ENCODE measurements at regions not wholly inside any gene's neighbourhood (a gene's known extent, or its start where the extent isn't known, plus 50 kb on each side); places are given as distances from the start of the nearest gene placed in this dataset.
"Not testable (repeated sequence)": the region's sequence is repeated elsewhere in the genome, so short reads cannot be mapped to it uniquely, and the experiment has no call there.

DNA sequence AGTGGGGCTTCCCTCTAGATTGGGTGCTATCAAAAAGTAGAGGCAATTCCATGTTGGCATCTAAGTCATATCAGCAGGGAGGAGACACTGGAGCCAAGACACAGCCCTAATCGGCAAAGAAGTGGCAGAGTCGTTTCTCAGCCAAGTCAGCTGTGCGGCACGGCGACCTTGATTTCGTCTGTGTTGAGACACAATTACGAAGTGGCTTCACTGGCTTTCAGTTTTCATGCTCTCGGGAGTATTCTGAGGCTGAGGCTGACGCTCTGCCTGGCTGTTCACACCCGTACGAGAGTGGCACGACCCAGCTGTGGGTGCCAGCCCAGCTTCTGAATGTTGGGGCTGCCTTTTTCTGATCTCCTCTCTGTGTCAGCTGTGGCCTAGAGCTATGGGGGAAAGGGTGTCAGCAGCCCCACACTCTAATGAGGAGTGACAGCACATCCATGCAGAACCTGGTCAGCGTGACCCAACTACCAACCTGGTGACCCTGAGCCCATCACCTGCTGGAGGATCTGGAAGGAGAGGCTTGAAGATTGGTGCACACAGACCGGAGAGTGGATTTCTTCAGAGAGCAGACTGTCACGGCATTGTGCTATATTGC lies 105.7 kb upstream of the TMEM45B start:
- Histone ChIP-seq H3K27me3 (no peaks in the 10 kb centered on the region), H3K4me3 (no peak overlapping the region), H2AFZ (no peak overlapping the region), H3K27ac (no peak overlapping the region), H3K4me1 (ENCODE audit: insufficient read depth) (no peaks in the 10 kb centered on the region), H3K9me3 (ENCODE audit: low read depth) (no peaks in the 10 kb centered on the region), H3K9me2 (replicated peaks; ENCODE audit: insufficient read depth) (no peaks in the 10 kb centered on the region), H4K20me1 (ENCODE audit: insufficient read depth, poor library complexity, severe bottlenecking) (no peaks in the 10 kb centered on the region), H3K79me2 (no peaks in the 10 kb centered on the region), H3K36me3 (replicated peaks; ENCODE audit: insufficient read depth, low read depth) (no peaks in the 10 kb centered on the region), H3K4me2 (no peak overlapping the region)
- TF ChIP-seq EZH2 (IDR thresholded peaks at IDR 0.05; ENCODE audit: borderline replicate concordance) (no peak), EZH2phosphoT487 (IDR thresholded peaks at IDR 0.05; ENCODE audit: low read depth, severe bottlenecking, unreplicated experiment) (no peak), CTCF (IDR thresholded peaks at IDR 0.05; ENCODE audit: poor library complexity) (no peak)
- DNase-seq (ENCODE audit: low spot score), result no peak
- 89% methylated on average over 15 of the region's 15 CpGs for WGBS (ENCODE audit: low lambda C conversion rate, missing lambda C conversion rate)

DNA sequence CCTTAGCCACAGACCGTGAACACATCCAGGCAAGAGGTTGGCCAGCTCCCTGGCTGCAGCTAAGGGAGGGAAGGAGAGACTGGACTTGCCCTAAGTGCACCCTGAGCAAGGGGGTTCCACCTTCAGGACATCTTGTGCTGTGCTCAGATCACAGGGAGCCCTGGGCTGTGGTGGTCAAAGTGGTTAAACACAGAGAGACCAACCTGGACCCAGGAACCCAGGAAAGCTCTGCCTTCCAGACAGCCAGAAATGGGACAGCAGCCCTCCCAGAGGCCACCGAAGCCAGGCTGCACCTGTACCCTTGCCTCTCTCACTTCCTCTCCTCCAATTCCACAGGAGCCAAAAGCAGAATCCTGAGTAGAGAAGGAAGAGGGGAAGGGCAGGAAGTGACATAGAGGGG lies 105.2 kb upstream of the TMEM45B start:
- no peak for DNase-seq (ENCODE audit: low spot score)
- Histone ChIP-seq H3K27ac (no peak overlapping the region), H3K4me1 (ENCODE audit: insufficient read depth) (no peaks in the 10 kb centered on the region), H4K20me1 (ENCODE audit: insufficient read depth, poor library complexity, severe bottlenecking) (no peaks in the 10 kb centered on the region), H3K36me3 (replicated peaks; ENCODE audit: insufficient read depth, low read depth) (no peaks in the 10 kb centered on the region), H3K9me3 (ENCODE audit: low read depth) (no peaks in the 10 kb centered on the region), H3K27me3 (no peaks in the 10 kb centered on the region), H3K4me3 (no peak overlapping the region), H3K4me2 (no peak overlapping the region), H3K79me2 (no peaks in the 10 kb centered on the region), H3K9me2 (replicated peaks; ENCODE audit: insufficient read depth) (no peaks in the 10 kb centered on the region), H2AFZ (no peak overlapping the region)
- 85% methylated on average over 2 of the region's 2 CpGs for WGBS (ENCODE audit: low lambda C conversion rate, missing lambda C conversion rate)
- TF ChIP-seq CTCF (IDR thresholded peaks at IDR 0.05; ENCODE audit: poor library complexity) (no peak), EZH2 (IDR thresholded peaks at IDR 0.05; ENCODE audit: borderline replicate concordance) (no peak), EZH2phosphoT487 (IDR thresholded peaks at IDR 0.05; ENCODE audit: low read depth, severe bottlenecking, unreplicated experiment) (no peak)

- no peaks in the 10 kb centered on the region for H3K79me2 ChIP-seq
- DNase-seq (ENCODE audit: low spot score), result no peak
- no peak overlapping the region for H2AFZ ChIP-seq
- H3K9me3 ChIP-seq (ENCODE audit: low read depth), result no peaks in the 10 kb centered on the region
- no peak overlapping the region for H3K4me3 ChIP-seq
- H3K4me1 ChIP-seq (ENCODE audit: insufficient read depth), result no peaks in the 10 kb centered on the region
- 83% methylated on average over 3 of the region's 3 CpGs for WGBS (ENCODE audit: low lambda C conversion rate, missing lambda C conversion rate)
- H3K36me3 ChIP-seq (replicated peaks; ENCODE audit: insufficient read depth, low read depth), result no peaks in the 10 kb centered on the region
- no peak overlapping the region for H3K4me2 ChIP-seq
- H3K27me3 ChIP-seq, result no peaks in the 10 kb centered on the region
- H3K9me2 ChIP-seq (replicated peaks; ENCODE audit: insufficient read depth), result no peaks in the 10 kb centered on the region
- H3K27ac ChIP-seq, result no peak overlapping the region
- TF ChIP-seq EZH2 (IDR thresholded peaks at IDR 0.05; ENCODE audit: borderline replicate concordance) (no peak), EZH2phosphoT487 (IDR thresholded peaks at IDR 0.05; ENCODE audit: low read depth, severe bottlenecking, unreplicated experiment) (no peak), CTCF (IDR thresholded peaks at IDR 0.05; ENCODE audit: poor library complexity) (no peak)
- no peaks in the 10 kb centered on the region for H4K20me1 ChIP-seq (ENCODE audit: insufficient read depth, poor library complexity, severe bottlenecking)
These were observed 103.9 kb upstream of the TMEM45B start for GRCh38 chr11:129711760-129712159.

DNA sequence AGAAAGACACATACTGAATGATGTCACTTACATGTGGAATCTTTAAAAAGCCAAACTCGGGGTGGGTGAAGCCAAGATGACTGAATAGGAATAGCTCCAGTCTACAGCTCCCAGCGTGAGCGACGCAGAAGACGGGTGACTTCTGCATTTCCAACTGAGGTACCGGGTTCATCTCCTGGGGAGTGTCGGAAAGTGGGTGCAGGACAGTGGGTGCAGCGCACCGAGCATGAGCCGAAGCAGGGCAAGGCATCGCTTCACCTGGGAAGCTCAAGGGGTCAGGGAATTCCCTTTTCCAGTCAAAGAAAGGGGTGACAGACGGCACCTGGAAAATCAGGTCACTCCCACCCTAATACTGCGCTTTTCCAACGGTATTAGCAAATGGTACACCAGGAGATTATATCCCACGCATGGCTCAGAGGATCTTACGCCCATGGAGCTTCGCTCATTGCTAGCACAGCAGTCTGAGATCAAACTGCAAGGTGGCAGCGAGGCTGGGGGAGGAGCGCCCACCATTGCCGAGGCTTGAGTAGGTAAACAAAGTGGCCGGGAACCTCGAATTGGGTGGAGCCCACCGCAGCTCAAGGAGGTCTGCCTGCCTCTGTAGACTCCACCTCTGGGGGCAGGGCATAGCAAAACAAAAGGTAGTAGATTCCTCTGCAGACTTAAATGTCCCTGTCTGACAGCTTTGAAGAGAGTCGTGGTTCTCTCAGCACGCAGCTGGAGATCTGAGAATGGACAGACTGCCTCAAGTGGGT lies 103.0 kb upstream of the TMEM45B start:
- not testable (repeated sequence) for H3K4me2 ChIP-seq

More for the DNA sequence above, 103.0 kb upstream of the TMEM45B start:
- not testable (repeated sequence) for H3K36me3 ChIP-seq (replicated peaks; ENCODE audit: insufficient read depth, low read depth); H3K27me3 ChIP-seq; H3K27ac ChIP-seq; H3K4me3 ChIP-seq; H3K4me1 ChIP-seq (ENCODE audit: insufficient read depth); H3K9me3 ChIP-seq (ENCODE audit: low read depth); H4K20me1 ChIP-seq (ENCODE audit: insufficient read depth, poor library complexity, severe bottlenecking); H2AFZ ChIP-seq; H3K79me2 ChIP-seq; DNase-seq (ENCODE audit: low spot score); H3K9me2 ChIP-seq (replicated peaks; ENCODE audit: insufficient read depth)
- WGBS (ENCODE audit: low lambda C conversion rate, missing lambda C conversion rate), result 87% methylated on average over 25 of the region's 25 CpGs

All from hepatocyte (in vitro differentiated cells).